Gastrocnemius medialis (tissue), 4 donors: ENCODE measurements at regions not wholly inside any gene's neighbourhood (a gene's known extent, or its start where the extent isn't known, plus 50 kb on each side); places are given as distances from the start of the nearest gene placed in this dataset.
"Not testable (repeated sequence)": the region's sequence is repeated elsewhere in the genome, so short reads cannot be mapped to it uniquely, and the experiment has no call there.

Experiments used
- ATAC-seq, 2 donors: fragments of 150-250 bp; one replicate each; pipeline ENCODE4 v1.9.1; 2016
- DNase-seq, 2 donors: peaks; one replicate each; pipeline ENCODE4 v3.0.0-alpha.2; 2019
- H3K27ac ChIP-seq, 4 donors: fragments of 200-600 bp; sonication (generic); 1 replicate in 1 of 4; 2 replicates in 3 of 4; pipeline ENCODE4 v1.5.1; 2016 to 2018; ENCODE audit warnings: mild to moderate bottlenecking in 2 of 4, moderate library complexity in 1 of 4
- H3K27me3 ChIP-seq, 3 donors: fragments of 200-600 bp; sonication (generic) in 2 of 3; 1 replicate in 1 of 3; 2 replicates in 2 of 3; pipeline versions ENCODE4 v1.5.1 to v1.6.0; 2016 to 2019; ENCODE audit warnings: mild to moderate bottlenecking in 1 of 3, moderate library complexity in 1 of 3
- H3K36me3 ChIP-seq, 2 donors: fragments of 200-600 bp; sonication (generic) in 1 of 2; one replicate each; pipeline ENCODE4 v1.5.1; 2017 to 2018
- H3K4me1 ChIP-seq, 2 donors: fragments of 200-600 bp; sonication (generic) in 1 of 2; one replicate each; pipeline ENCODE4 v1.5.1; 2016 to 2017; ENCODE audit warnings: mild to moderate bottlenecking in 2 of 2
- H3K4me3 ChIP-seq, 4 donors: fragments of 200-600 bp; sonication (generic) in 3 of 4; 1 replicate in 1 of 4; 2 replicates in 3 of 4; pipeline ENCODE4 v1.5.1; 2016 to 2019; ENCODE audit warnings: mild to moderate bottlenecking in 2 of 4
- H3K9me3 ChIP-seq, 3 donors: fragments of 200-600 bp; sonication (generic) in 2 of 3; 1 replicate in 1 of 3; 2 replicates in 2 of 3; pipeline ENCODE4 v1.5.1; 2016 to 2019
- POLR2A ChIP-seq, 2 donors: fragments of 450-650 bp; IDR thresholded peaks; one replicate each; pipeline ENCODE4 v1.6.1; 2017; ENCODE audit warnings: antibody characterized with exemption in 2 of 2, mild to moderate bottlenecking in 2 of 2, moderate library complexity in 2 of 2
- in situ Hi-C, 4 donors: fragments of 200-750 bp; cut with MboI; loops; one replicate each; pipeline versions ENCODE4 v1.15.0 to v1.8.0; 2017; ENCODE audit warnings: low sequenced_read_pairs in 4 of 4
- intact Hi-C: fragments of 100-400 bp; cut with DNase I; formaldehyde crosslinking; loops from one replicate; pipeline ENCODE4 v1.15.1; 2023; ENCODE audit warnings: low total_unique reads
- TF ChIP-seq, protein P1 (sequence below), 5 experiments: fragments of 450-650 bp in 3 of 5; fragments of 200-600 bp in 2 of 5; sonication (generic) in 2 of 5; IDR thresholded peaks in 4 of 5; conservative IDR thresholded peaks in 1 of 5; 1 replicate in 4 of 5; 2 replicates in 1 of 5; pipeline ENCODE4 v1.5.1; 2016 to 2019; ENCODE audit warnings: antibody characterized with exemption in 5 of 5, mild to moderate bottlenecking in 3 of 5, moderate library complexity in 3 of 5

- DNase-seq (no peak), ATAC-seq (no peak)
- no peaks in the 10 kb centered on the region for H3K9me3 ChIP-seq
- H3K4me3 ChIP-seq = no peak overlapping the region
- H3K27me3 ChIP-seq = no peaks in the 10 kb centered on the region
- H3K27ac ChIP-seq = no peak overlapping the region
- H3K36me3 ChIP-seq = no peaks in the 10 kb centered on the region
- intact Hi-C loops (no loop called here), in situ Hi-C loops (no loop called here)
- no peaks in the 10 kb centered on the region for H3K4me1 ChIP-seq
- TF ChIP-seq POLR2A (IDR thresholded peaks at IDR 0.05) = no peak
- TF ChIP-seq, protein P1, sequence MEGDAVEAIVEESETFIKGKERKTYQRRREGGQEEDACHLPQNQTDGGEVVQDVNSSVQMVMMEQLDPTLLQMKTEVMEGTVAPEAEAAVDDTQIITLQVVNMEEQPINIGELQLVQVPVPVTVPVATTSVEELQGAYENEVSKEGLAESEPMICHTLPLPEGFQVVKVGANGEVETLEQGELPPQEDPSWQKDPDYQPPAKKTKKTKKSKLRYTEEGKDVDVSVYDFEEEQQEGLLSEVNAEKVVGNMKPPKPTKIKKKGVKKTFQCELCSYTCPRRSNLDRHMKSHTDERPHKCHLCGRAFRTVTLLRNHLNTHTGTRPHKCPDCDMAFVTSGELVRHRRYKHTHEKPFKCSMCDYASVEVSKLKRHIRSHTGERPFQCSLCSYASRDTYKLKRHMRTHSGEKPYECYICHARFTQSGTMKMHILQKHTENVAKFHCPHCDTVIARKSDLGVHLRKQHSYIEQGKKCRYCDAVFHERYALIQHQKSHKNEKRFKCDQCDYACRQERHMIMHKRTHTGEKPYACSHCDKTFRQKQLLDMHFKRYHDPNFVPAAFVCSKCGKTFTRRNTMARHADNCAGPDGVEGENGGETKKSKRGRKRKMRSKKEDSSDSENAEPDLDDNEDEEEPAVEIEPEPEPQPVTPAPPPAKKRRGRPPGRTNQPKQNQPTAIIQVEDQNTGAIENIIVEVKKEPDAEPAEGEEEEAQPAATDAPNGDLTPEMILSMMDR (IDR thresholded peaks at IDR 0.05 in 4 of 5, conservative IDR thresholded peaks at IDR 0.05 in 1 of 5) = no peak
Observed at GRCh38 chr3:145259166-145259880, 901.7 kb downstream of the PLOD2 start.

DNA sequence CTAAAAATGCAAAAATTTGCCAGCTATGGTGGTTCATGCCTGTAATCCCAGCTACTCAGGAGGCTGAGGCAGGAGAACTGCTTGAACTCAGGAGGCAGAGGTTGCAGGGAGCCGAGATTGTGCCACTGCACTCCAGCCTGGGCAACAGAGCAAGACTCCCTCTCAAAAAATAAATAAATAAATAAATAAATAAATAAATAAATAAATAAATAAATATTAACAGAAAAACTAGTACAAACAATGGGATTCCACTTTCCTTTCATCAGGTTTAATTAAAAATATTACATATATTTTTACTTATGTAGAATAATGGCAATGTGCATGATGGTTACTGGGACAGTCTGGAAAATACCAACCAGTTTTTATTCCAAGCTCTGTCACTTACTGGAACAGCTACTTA is 897.5 kb downstream of the PLOD2 start:
- in situ Hi-C loops, H3K27me3 ChIP-seq, H3K9me3 ChIP-seq, intact Hi-C loops, H3K27ac ChIP-seq, H3K36me3 ChIP-seq, DNase-seq, ATAC-seq, H3K4me1 ChIP-seq, H3K4me3 ChIP-seq: not testable (repeated sequence)

- ATAC-seq = no peak
- no peaks in the 10 kb centered on the region for H3K36me3 ChIP-seq
- H3K9me3 ChIP-seq = no peaks in the 10 kb centered on the region
- H3K27ac ChIP-seq = no peak overlapping the region
- no peak for DNase-seq
- intact Hi-C loops = no loop called here
- H3K4me3 ChIP-seq = no peak overlapping the region
- TF ChIP-seq, protein P1 (IDR thresholded peaks at IDR 0.05 in 4 of 5, conservative IDR thresholded peaks at IDR 0.05 in 1 of 5) = no peak
- no peak for TF ChIP-seq POLR2A (IDR thresholded peaks at IDR 0.05)
- no peaks in the 10 kb centered on the region for H3K27me3 ChIP-seq
- no peaks in the 10 kb centered on the region for H3K4me1 ChIP-seq
- in situ Hi-C loops = no loop called here
Observed at GRCh38 chr3:145266368-145266767, 894.6 kb downstream of the PLOD2 start.

GRCh38 chr3:145269106-145269505 is 891.9 kb downstream of the PLOD2 start:
- intact Hi-C loops (no loop called here), in situ Hi-C loops (no loop called here)
- Histone ChIP-seq H3K4me1 (no peaks in the 10 kb centered on the region), H3K9me3 (no peaks in the 10 kb centered on the region), H3K4me3 (no peak overlapping the region), H3K27me3 (no peaks in the 10 kb centered on the region), H3K36me3 (no peaks in the 10 kb centered on the region), H3K27ac (no peak overlapping the region)
- no peak for DNase-seq
- TF ChIP-seq, protein P1 (IDR thresholded peaks at IDR 0.05 in 4 of 5, conservative IDR thresholded peaks at IDR 0.05 in 1 of 5) = no peak
- no peak for TF ChIP-seq POLR2A (IDR thresholded peaks at IDR 0.05)
- ATAC-seq = no peak

DNA sequence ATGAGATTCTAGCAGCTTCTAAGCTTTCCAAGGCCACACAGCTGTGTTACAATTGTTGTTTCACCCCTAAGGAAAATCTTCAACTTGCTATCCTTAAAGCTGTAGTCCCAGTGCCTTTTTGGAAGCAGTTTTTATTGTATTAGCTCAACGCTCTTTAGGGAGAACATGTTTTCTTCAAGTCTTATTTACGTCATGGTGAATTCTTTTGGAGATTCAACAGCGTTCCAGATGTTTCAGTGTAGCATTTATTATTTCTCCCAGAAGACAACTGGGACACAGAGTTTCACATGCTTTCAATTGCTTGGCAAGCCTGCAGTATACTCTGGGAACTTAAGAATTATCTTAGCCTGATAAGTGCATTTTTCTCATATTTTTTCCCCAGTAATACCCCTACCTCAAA is 888.3 kb downstream of the PLOD2 start:
- ATAC-seq = peak; percentile 56 to 63
- intact Hi-C loops (no loop called here), in situ Hi-C loops (no loop called here)
- DNase-seq = no peak
- H3K27ac ChIP-seq = no peak overlapping the region
- TF ChIP-seq, protein P1 (IDR thresholded peaks at IDR 0.05 in 4 of 5, conservative IDR thresholded peaks at IDR 0.05 in 1 of 5) = no peak
- TF ChIP-seq POLR2A (IDR thresholded peaks at IDR 0.05) = no peak
- H3K9me3 ChIP-seq = no peaks in the 10 kb centered on the region
- H3K4me3 ChIP-seq = no peak overlapping the region
- H3K36me3 ChIP-seq = no peaks in the 10 kb centered on the region
- H3K4me1 ChIP-seq = no peaks in the 10 kb centered on the region
- no peaks in the 10 kb centered on the region for H3K27me3 ChIP-seq
